Inferior parietal cortex (tissue), 1 donor: ENCODE measurements at regions not wholly inside any gene's neighbourhood (a gene's known extent, or its start where the extent isn't known, plus 50 kb on each side); places are given as distances from the start of the nearest gene placed in this dataset.

ENCODE experiments used
- DNase-seq: peaks from one replicate; pipeline ENCODE4 v3.0.0-alpha.2; 2016; ENCODE audit errors: extremely low spot score

DNA sequence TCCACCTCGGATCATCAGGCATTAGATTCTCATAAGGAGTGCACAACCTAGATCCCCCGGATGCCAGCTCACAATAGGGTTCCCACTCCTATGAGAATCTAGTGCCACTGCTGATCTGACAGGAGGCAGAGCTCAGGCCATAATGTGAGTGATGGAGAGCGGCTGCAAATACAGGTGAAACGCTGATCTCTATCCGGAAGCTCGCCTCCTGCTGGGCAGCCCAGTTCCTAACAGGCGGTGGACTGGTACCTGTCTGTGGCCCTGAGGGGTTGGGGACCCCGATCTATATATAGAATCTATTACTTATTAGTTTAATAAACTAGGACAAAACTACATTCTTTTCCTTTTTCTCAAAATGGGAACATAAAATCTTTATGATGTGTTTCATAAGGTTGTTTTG lies 741.9 kb downstream of the RFPL4B start:
- DNase-seq, result no peak

- DNase-seq, result no peak
Observed at GRCh38 chr6:113092795-113093194, 745.7 kb downstream of the RFPL4B start.

GRCh38 chr6:113094779-113095178 lies 747.6 kb downstream of the RFPL4B start:
- DNase-seq, result no peak

- no peak for DNase-seq
Observed at GRCh38 chr6:113095841-113096240, 748.7 kb downstream of the RFPL4B start.

GRCh38 chr6:113102761-113103160 lies 754.4 kb upstream of the MARCKS start:
- DNase-seq, result no peak

DNA sequence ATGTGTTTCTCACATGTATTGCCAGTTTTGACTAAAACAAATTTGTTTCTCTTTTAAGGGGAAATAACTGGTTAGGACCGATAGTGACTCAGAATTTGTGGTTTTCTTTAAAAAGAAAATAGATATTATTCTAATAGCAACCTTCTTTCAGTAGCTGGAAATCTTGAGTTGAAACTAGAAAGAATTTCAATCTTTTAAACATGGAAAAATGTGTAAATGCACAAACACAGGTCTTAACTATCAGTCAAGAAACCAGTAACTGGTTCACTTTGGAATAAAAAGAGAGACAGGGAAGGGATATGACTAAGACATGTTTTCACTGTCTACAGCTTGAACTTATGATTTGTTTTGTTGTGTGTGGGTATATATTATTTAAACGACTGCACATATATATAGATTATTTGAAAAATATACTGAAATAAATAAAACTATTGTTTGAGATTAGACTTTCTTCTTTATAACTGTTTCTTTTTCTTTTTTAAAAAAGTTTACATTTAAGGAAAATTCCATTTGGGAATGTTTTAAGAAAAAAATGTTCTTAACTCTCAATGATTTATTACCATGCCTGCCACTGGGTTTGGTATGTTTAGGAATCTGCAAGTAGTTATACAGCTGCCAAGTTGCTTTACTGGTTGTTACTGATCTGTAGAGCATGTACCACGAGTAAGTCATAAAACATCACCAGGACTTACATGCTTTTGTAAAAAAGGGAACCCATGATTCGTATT lies 753.3 kb upstream of the MARCKS start:
- DNase-seq, result no peak

- no peak for DNase-seq
Observed at GRCh38 chr6:113104541-113104940, 752.6 kb upstream of the MARCKS start.

GRCh38 chr6:113104951-113105350 lies 752.2 kb upstream of the MARCKS start:
- DNase-seq, result no peak

DNA sequence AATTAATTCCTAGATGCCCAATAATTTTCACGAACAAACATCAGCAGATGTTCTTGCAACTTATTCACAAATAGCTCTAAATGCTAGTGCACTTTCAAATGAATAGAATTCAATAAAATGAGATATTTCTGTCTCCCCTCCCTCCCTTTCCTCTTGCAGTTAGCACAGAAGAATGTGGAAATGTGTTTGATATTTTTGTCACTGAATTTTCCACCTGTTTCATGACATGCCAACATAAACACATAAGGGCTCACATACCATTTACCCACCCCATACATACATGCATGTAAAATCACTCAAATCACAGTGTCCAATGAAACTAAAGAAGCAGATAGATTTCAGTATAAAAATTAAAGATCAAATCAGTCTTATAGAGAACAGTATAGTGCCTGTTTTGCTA lies 746.9 kb upstream of the MARCKS start:
- no peak for DNase-seq

DNA sequence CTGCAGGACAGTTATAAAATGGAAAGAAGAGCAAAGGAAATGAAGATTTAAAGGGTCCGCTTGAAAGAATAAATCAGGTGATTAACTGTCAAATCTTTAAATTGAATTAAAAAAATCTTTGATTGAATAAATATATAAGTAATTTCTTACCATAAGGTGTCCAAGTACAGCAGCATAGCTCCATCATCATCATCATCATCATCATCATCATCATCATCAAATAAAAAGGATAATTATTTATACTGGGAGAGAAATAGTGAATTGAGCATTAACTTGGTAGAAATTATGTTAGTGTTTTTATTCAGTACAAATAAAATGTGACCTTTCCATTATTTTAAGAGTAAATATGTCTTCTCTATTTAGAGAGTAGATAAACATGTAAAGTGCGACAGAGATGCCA lies 745.6 kb upstream of the MARCKS start:
- no peak for DNase-seq

DNA sequence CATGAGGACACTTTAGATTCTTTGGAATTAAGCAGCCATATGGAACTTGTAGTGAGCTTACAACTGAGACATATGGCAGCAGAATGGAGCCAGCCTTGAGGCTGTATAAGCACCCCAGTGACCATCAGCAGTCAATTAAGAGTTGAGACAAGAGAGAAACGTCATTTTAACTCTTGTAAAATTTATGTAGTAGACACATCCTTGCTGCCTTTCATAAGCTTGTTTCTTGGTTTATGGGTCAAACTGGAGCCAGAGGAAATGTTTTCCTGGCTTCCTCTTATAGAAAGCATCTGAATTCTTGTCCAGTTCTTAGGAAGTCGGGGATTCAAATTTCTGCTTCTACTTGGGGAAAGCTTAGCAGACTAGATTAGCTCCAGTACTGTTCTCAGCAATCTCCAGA lies 745.1 kb upstream of the MARCKS start:
- no peak for DNase-seq

- DNase-seq, result no peak
Observed at GRCh38 chr6:113115196-113115595, 741.9 kb upstream of the MARCKS start.

DNA sequence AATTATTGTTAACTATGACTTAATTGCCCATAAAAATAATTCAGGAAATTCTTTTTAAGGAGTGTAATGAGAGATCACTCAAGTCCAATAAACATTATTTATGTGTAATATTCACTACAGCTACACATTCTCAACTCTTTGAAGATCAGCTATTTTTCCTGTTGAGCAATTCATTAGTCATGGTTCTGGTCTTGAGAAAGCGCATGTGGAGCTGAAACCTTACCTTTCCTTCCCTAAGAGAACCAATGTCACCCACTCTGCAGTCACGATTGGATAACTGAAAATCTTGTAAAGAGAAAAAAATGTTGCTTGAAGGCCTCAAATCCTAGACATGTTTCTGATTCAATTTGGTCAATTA lies 736.9 kb upstream of the MARCKS start:
- no peak for DNase-seq

- no peak for DNase-seq
Observed at GRCh38 chr6:113120582-113121285, 736.4 kb upstream of the MARCKS start.

- DNase-seq, result no peak
Observed at GRCh38 chr6:113121571-113121970, 735.6 kb upstream of the MARCKS start.

- no peak for DNase-seq
Observed at GRCh38 chr6:113122060-113122459, 735.1 kb upstream of the MARCKS start.

DNA sequence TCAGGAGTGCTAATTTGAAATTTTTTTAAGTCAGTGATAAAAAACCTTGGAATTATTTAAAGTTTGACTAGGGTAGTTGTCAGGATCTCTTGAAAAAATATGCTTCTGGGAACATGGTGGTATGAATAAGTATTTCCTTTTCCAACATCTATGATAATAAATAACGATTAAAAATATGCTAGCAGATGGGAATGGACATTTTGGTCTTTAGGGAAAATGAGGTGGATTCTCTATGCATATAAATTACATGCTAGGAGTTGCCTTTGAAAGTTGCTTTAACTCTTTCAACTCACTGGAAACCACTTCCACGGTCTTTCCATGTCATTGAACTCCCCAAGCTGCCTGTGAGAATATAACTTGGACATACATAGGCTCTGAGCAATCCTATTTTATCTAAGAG lies 731.5 kb upstream of the MARCKS start:
- DNase-seq, result no peak

- DNase-seq, result no peak
Observed at GRCh38 chr6:113127786-113128419, 729.2 kb upstream of the MARCKS start.

- DNase-seq, result no peak
Observed at GRCh38 chr6:113128661-113129060, 728.5 kb upstream of the MARCKS start.

GRCh38 chr6:113129991-113130390 lies 727.2 kb upstream of the MARCKS start:
- DNase-seq, result no peak

GRCh38 chr6:113137426-113137825 lies 719.7 kb upstream of the MARCKS start:
- no peak for DNase-seq

GRCh38 chr6:113140721-113141120 lies 716.4 kb upstream of the MARCKS start:
- no peak for DNase-seq

- DNase-seq, result no peak
Observed at GRCh38 chr6:113141901-113142300, 715.2 kb upstream of the MARCKS start.
